Body of pancreas (tissue), 4 donors: ENCODE measurements at regions not wholly inside any gene's neighbourhood (a gene's known extent, or its start where the extent isn't known, plus 50 kb on each side); places are given as distances from the start of the nearest gene placed in this dataset.
"Not testable (repeated sequence)": the region's sequence is repeated elsewhere in the genome, so short reads cannot be mapped to it uniquely, and the experiment has no call there.

Experiments
- ATAC-seq: fragments of 150-250 bp; one replicate; pipeline ENCODE4 v1.9.1; 2016
- DNase-seq, 4 donors: peaks; one replicate each; pipeline ENCODE4 v3.0.0-alpha.2; 2019
- H3K27ac ChIP-seq, 4 donors: fragments of 200-600 bp; sonication (generic); 1 replicate in 3 of 4; 2 replicates in 1 of 4; pipeline versions ENCODE4 v1.5.1 to v1.6.1; 2016 to 2019; ENCODE audit warnings: mild to moderate bottlenecking in 1 of 4, mixed read lengths in 1 of 4, moderate library complexity in 1 of 4
- H3K27me3 ChIP-seq, 2 donors: fragments of 200-600 bp; sonication (generic); one replicate each; pipeline ENCODE4 v1.6.0; 2016; ENCODE audit warnings: mild to moderate bottlenecking in 1 of 2
- H3K36me3 ChIP-seq, 2 donors: fragments of 200-600 bp; sonication (generic); replicated peaks in 1 of 2; 2 replicates each; pipeline ENCODE4 v1.5.1; 2016; ENCODE audit warnings: low read depth in 2 of 2; ENCODE audit not compliant: insufficient read depth in 1 of 2
- H3K4me1 ChIP-seq: fragments of 200-600 bp; sonication (generic); one replicate; pipeline ENCODE4 v1.6.0; 2016
- H3K4me3 ChIP-seq, 2 donors: fragments of 200-600 bp; sonication (generic); 1 replicate in 1 of 2; 2 replicates in 1 of 2; pipeline ENCODE4 v1.5.1; 2016 to 2019
- H3K9me3 ChIP-seq, 3 donors: fragments of 200-600 bp; sonication (generic); 1 replicate in 2 of 3; 2 replicates in 1 of 3; pipeline ENCODE4 v1.5.1; 2016
- CTCF ChIP-seq, 7 experiments: fragments of 450-650 bp in 4 of 7; fragments of 200-600 bp in 3 of 7; sonication (generic) in 3 of 7; IDR thresholded peaks; one replicate each; pipeline ENCODE4 v1.5.1; 2016 to 2019; ENCODE audit warnings: antibody characterized with exemption in 7 of 7
- POLR2A ChIP-seq, 3 donors: fragments of 450-650 bp; IDR thresholded peaks; one replicate each; pipeline ENCODE4 v1.6.1; 2016; ENCODE audit warnings: antibody characterized with exemption in 3 of 3, mild to moderate bottlenecking in 2 of 3
- WGBS, 2 donors: methylation state at CpG; one replicate each; pipeline ENCODE4 v1.1.5; 2017; 5-methylcytosine and 5-hydroxymethylcytosine counted together
- intact Hi-C: fragments of 100-400 bp; cut with DNase I; formaldehyde crosslinking; loops from one replicate; pipeline ENCODE4 v1.15.1; 2023

- ATAC-seq, result no peak
Observed at GRCh38 chr5:152164860-152165259, 240.2 kb upstream of the GLRA1 start.

GRCh38 chr5:152159894-152160293 lies 235.2 kb upstream of the GLRA1 start:
- H3K4me3 ChIP-seq, H3K36me3 ChIP-seq, H3K27me3 ChIP-seq, H3K4me1 ChIP-seq, H3K27ac ChIP-seq, H3K9me3 ChIP-seq, intact Hi-C loops, DNase-seq, ATAC-seq: not testable (repeated sequence)
- 37 to 79% methylated on average over 3 to 4 of the region's 4 CpGs for WGBS, 2 donors

More at GRCh38 chr5:152164860-152165259, 240.2 kb upstream of the GLRA1 start:
- Histone ChIP-seq H3K4me3 (no peak overlapping the region), H3K36me3 (no peaks in the 10 kb centered on the region), H3K4me1 (no peaks in the 10 kb centered on the region), H3K27ac (no peak overlapping the region), H3K9me3 (no peaks in the 10 kb centered on the region), H3K27me3 (no peaks in the 10 kb centered on the region)
- intact Hi-C loops, result no loop called here
- DNase-seq, result no peak
- TF ChIP-seq CTCF (IDR thresholded peaks at IDR 0.05), result no peak
- TF ChIP-seq POLR2A (IDR thresholded peaks at IDR 0.05), result no peak
- 47 to 60% methylated on average over 2 of the region's 2 CpGs for WGBS, 2 donors

- H3K36me3 ChIP-seq, H3K4me1 ChIP-seq, intact Hi-C loops, H3K4me3 ChIP-seq, H3K27ac ChIP-seq, H3K9me3 ChIP-seq, DNase-seq, H3K27me3 ChIP-seq, ATAC-seq: not testable (repeated sequence)
- WGBS, 2 donors, result 69 to 87% methylated on average over 2 of the region's 2 CpGs
Observed at GRCh38 chr5:152154452-152154851, 229.8 kb upstream of the GLRA1 start.

DNA sequence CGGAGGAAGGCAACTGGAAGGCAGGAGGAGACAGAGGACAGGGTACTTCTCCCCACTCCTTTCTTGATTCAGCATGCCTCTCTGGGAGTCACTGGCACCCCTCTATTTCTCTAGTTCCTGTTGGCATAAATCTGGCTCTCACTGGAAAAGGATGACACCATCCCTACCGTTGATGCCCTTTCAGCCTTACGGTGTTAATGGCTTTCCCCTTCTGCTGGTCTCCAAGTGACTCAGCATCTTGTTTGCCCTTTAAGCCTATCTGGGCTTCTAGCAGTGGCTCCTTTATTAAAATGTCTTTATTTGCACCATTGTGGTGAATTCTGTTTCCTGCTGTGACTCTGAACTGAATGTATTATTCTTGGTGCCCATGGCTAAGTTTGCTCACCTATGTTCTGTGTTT lies 227.3 kb upstream of the GLRA1 start:
- H3K27me3 ChIP-seq, result no peaks in the 10 kb centered on the region
- no peak overlapping the region for H3K27ac ChIP-seq
- DNase-seq, result no peak
- H3K36me3 ChIP-seq, result no peaks in the 10 kb centered on the region
- 64 to 73% methylated on average over 3 of the region's 3 CpGs for WGBS, 2 donors
- TF ChIP-seq CTCF (IDR thresholded peaks at IDR 0.05), result no peak
- TF ChIP-seq POLR2A (IDR thresholded peaks at IDR 0.05), result no peak
- no peaks in the 10 kb centered on the region for H3K9me3 ChIP-seq
- H3K4me3 ChIP-seq, result no peak overlapping the region
- ATAC-seq, result no peak
- no peaks in the 10 kb centered on the region for H3K4me1 ChIP-seq
- intact Hi-C loops, result no loop called here

DNA sequence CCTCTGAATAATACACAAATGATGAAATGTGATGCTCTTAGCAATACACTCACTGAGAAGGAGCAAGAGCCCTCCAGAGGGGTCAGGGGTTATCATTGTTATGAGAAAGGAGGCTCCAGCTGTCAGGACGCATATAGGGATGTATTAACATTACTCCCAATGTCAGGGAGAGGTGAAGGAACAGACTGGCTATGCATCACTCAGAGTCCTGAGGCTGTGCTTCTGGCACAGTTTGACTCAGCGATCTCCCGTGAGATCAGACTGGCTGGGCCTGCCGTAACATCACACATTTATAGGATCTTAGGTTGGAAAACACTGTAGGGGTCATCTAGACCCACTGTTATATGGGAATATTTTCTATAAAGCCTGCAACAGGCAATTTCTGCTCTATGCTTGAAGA lies 226.5 kb upstream of the GLRA1 start:
- no peak for DNase-seq
- 59 to 62% methylated on average over 4 of the region's 4 CpGs for WGBS, 2 donors

More for the DNA sequence above, 226.5 kb upstream of the GLRA1 start:
- no peak for TF ChIP-seq POLR2A (IDR thresholded peaks at IDR 0.05)
- TF ChIP-seq CTCF (IDR thresholded peaks at IDR 0.05), result no peak
- Histone ChIP-seq H3K36me3 (no peaks in the 10 kb centered on the region), H3K27me3 (no peaks in the 10 kb centered on the region), H3K4me1 (no peaks in the 10 kb centered on the region), H3K27ac (no peak overlapping the region), H3K9me3 (no peaks in the 10 kb centered on the region), H3K4me3 (no peak overlapping the region)
- no peak for ATAC-seq
- intact Hi-C loops, result no loop called here
